ENCODE measurements at regions not wholly inside any gene's neighbourhood (a gene's known extent, or its start where the extent isn't known, plus 50 kb on each side); places are given as distances from the start of the nearest gene placed in this dataset.

DNA sequence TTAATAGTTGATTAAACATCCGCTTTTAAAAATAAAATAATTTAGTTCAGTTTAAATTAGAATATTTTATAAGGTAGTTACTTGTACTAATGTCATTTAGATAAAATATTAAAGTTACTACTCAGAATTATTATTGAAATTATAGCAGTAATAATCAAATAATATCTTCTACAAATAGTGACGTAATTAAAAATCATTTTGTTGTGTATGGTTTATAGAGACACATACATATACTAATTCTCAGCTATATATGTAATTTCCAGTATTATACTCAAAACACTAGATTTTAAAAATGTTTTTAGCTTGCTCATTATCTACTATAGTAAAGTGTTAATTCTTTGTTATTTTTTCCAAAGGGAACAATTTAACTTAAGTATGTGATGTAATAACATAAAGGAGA is 435.2 kb upstream of the MANEA start:
- no peak for TF ChIP-seq POLR2AphosphoS5 (IDR thresholded peaks at IDR 0.05; ENCODE audit: low read depth)
- no peak for TF ChIP-seq CTCF (IDR thresholded peaks at IDR 0.05; ENCODE audit: insufficient read depth, low read length)
- no peak for TF ChIP-seq GABPA (IDR thresholded peaks at IDR 0.05; ENCODE audit: low read depth)
- TF ChIP-seq SPI1 (IDR thresholded peaks at IDR 0.05; ENCODE audit: borderline replicate concordance, low read depth), result no peak
- TF ChIP-seq, protein P1, sequence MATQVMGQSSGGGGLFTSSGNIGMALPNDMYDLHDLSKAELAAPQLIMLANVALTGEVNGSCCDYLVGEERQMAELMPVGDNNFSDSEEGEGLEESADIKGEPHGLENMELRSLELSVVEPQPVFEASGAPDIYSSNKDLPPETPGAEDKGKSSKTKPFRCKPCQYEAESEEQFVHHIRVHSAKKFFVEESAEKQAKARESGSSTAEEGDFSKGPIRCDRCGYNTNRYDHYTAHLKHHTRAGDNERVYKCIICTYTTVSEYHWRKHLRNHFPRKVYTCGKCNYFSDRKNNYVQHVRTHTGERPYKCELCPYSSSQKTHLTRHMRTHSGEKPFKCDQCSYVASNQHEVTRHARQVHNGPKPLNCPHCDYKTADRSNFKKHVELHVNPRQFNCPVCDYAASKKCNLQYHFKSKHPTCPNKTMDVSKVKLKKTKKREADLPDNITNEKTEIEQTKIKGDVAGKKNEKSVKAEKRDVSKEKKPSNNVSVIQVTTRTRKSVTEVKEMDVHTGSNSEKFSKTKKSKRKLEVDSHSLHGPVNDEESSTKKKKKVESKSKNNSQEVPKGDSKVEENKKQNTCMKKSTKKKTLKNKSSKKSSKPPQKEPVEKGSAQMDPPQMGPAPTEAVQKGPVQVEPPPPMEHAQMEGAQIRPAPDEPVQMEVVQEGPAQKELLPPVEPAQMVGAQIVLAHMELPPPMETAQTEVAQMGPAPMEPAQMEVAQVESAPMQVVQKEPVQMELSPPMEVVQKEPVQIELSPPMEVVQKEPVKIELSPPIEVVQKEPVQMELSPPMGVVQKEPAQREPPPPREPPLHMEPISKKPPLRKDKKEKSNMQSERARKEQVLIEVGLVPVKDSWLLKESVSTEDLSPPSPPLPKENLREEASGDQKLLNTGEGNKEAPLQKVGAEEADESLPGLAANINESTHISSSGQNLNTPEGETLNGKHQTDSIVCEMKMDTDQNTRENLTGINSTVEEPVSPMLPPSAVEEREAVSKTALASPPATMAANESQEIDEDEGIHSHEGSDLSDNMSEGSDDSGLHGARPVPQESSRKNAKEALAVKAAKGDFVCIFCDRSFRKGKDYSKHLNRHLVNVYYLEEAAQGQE (IDR thresholded peaks at IDR 0.05; ENCODE audit: insufficient replicate concordance, low read depth), result no peak
- Histone ChIP-seq H3K4me3 (replicated peaks; ENCODE audit: insufficient read depth, low read length) (no peak overlapping the region), H3K27me3 (ENCODE audit: insufficient read depth, poor library complexity, severe bottlenecking) (no peaks in the 10 kb centered on the region), H3K27ac (replicated peaks) (no peak overlapping the region)
- no peak for DNase-seq (ENCODE audit: low read depth in 1 of 2, low spot score in 1 of 2)

DNA sequence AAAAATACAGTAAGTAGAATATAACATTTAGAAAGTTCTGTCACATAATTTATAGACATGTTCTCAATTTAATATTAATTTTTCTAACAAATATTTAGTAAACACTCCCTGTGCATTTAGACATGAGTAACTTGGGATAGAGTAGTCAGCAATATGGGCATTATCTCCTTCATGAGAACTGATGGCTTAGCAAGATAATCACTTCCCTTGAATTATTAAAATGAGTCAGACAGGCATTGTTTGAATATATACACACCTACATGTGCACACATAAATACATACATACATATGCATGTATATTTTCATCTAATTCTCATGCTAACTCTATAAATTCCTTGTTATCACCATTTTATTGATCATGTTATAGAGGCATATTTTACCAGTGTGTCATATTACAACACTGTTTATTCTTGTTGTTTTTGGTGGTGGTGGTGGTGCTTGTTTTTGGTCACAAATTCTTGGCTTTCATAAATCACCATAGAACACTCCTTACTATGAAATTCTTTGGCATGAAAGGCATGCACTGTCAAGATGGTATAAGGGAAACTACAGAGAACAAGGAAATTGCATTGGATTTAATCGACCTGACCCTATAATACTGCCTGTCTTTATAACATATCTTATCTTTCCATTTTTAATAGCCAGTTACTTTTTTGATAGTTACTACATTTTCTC is 434.5 kb upstream of the MANEA start:
- TF ChIP-seq CTCF (IDR thresholded peaks at IDR 0.05; ENCODE audit: insufficient read depth, low read length) (no peak), POLR2AphosphoS5 (IDR thresholded peaks at IDR 0.05; ENCODE audit: low read depth) (no peak), GABPA (IDR thresholded peaks at IDR 0.05; ENCODE audit: low read depth) (no peak), SPI1 (IDR thresholded peaks at IDR 0.05; ENCODE audit: borderline replicate concordance, low read depth) (no peak)
- TF ChIP-seq, protein P1 (IDR thresholded peaks at IDR 0.05; ENCODE audit: insufficient replicate concordance, low read depth), result no peak
- DNase-seq (ENCODE audit: low read depth in 1 of 2, low spot score in 1 of 2), result no peak
- H3K4me3 ChIP-seq (replicated peaks; ENCODE audit: insufficient read depth, low read length), result no peak overlapping the region
- H3K27me3 ChIP-seq (ENCODE audit: insufficient read depth, poor library complexity, severe bottlenecking), result no peaks in the 10 kb centered on the region
- no peak overlapping the region for H3K27ac ChIP-seq (replicated peaks)

DNA sequence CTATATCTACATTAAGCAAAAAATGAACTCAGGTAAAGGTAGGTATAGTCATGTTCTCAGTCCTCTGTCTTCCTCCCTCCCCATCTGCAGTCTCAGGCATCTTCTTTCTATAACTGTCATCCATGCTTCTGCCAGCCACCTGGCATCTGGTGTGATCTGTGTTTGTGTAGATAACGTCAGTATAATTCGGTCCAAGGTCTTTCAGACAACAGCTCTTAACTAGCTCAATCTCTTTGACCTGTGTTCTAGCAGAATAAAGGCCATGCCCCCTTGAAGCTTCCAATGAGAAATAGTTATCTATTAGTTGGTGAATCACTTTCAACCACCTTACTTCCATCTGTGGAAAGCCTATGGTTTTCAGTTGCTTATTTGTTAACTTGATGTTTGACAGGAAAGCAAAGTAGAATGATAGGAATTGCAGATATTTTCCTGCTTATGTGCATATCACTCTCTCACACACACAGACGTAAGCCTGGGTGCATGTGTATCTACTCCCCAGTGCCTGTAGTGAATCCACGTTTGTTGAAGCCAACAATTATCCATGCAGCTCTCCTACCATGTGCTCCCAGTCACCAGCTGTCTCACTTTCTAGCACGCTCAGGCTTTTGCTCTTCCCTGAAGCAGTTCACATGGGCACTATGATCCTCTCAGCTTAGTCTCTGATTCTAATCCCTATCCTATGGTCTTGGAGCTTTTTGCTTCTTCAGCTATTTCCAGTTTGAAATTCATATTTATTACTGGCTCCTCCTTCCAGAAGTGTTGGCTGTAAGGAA is 433.7 kb upstream of the MANEA start:
- H3K27ac ChIP-seq (replicated peaks), result no peak overlapping the region
- no peak for DNase-seq (ENCODE audit: low read depth in 1 of 2, low spot score in 1 of 2)
- H3K4me3 ChIP-seq (replicated peaks; ENCODE audit: insufficient read depth, low read length), result no peak overlapping the region
- H3K27me3 ChIP-seq (ENCODE audit: insufficient read depth, poor library complexity, severe bottlenecking), result no peaks in the 10 kb centered on the region
- TF ChIP-seq SPI1 (IDR thresholded peaks at IDR 0.05; ENCODE audit: borderline replicate concordance, low read depth) (no peak), GABPA (IDR thresholded peaks at IDR 0.05; ENCODE audit: low read depth) (no peak), POLR2AphosphoS5 (IDR thresholded peaks at IDR 0.05; ENCODE audit: low read depth) (no peak), CTCF (IDR thresholded peaks at IDR 0.05; ENCODE audit: insufficient read depth, low read length) (no peak)
- TF ChIP-seq, protein P1 (IDR thresholded peaks at IDR 0.05; ENCODE audit: insufficient replicate concordance, low read depth), result no peak
